GM12878 (cell line): ENCODE measurements at regions not wholly inside any gene's neighbourhood (a gene's known extent, or its start where the extent isn't known, plus 50 kb on each side); places are given as distances from the start of the nearest gene placed in this dataset.

Experiments used
- ATAC-seq: fragments of 200-7000 bp; cut with Tn5 transposase; 3 replicates; pipeline ENCODE4 v1.9.1; 2020; ENCODE audit warnings: mild to moderate bottlenecking, moderate library complexity
- BruUV-seq: library from RNA; stranded (reverse); fragments of 400-500 nt; replicated peaks from 2 replicates; lab custom pipeline; 2021; lab: Mats Ljungman, UMichigan
- CTCF ChIA-PET: fragments of 300-600 bp; sonication (Branson Sonifier 250); formaldehyde crosslinking; extraction: SDS; loops from one replicate; lab custom pipeline; 2021; ENCODE audit warnings: inconsistent platforms; lab: Yijun Ruan, JAX
- POLR2A ChIA-PET: fragments of 350-600 bp; formaldehyde crosslinking; extraction: SDS; loops from one replicate; lab custom pipeline; 2021; ENCODE audit warnings: inconsistent platforms; lab: Charles Lee
- RAD21 ChIA-PET: fragments of 300-600 bp; sonication (Branson Sonifier 250); formaldehyde crosslinking; loops from one replicate; lab custom pipeline; 2023; ENCODE audit warnings: antibody characterized with exemption; ENCODE audit not compliant: unreplicated experiment; lab: Charles Lee
- SMC1A ChIA-PET: fragments of 300-600 bp; sonication (Branson Sonifier 250); formaldehyde crosslinking; loops from one replicate; lab custom pipeline; 2023; ENCODE audit not compliant: unreplicated experiment, uncharacterized antibody; lab: Charles Lee
- DNase-seq: peaks from one replicate; pipeline ENCODE4 v3.0.0-alpha.2; 2011; ENCODE audit warnings: low read depth, low spot score
- FAIRE-seq: peaks from 3 replicates; lab custom pipeline; 2011; peaks lifted over from hg19 to GRCh38; lab: Jason Lieb, UNC
- H2AFZ ChIP-seq: 2 replicates; pipeline ENCODE4 v1.6.0; 2011; ENCODE audit warnings: low read depth, low read length, control low read depth; ENCODE audit not compliant: control insufficient read depth
- H3K27ac ChIP-seq: 2 replicates; pipeline ENCODE4 v1.5.1; 2011; ENCODE audit warnings: control low read depth; ENCODE audit not compliant: control insufficient read depth, insufficient read depth
- H3K27me3 ChIP-seq, 2 experiments: replicated peaks in 1 of 2; 2 replicates each; pipeline versions ENCODE4 v1.6.0 to v1.6.1; 2011; ENCODE audit warnings: low read length in 1 of 2; ENCODE audit not compliant: control insufficient read depth in 2 of 2, insufficient read depth in 2 of 2
- H3K36me3 ChIP-seq, 2 experiments: 2 replicates each; pipeline ENCODE4 v1.5.1; 2011; ENCODE audit warnings: low read length in 1 of 2; ENCODE audit not compliant: control insufficient read depth in 2 of 2, insufficient read depth in 2 of 2
- H3K4me1 ChIP-seq: 2 replicates; pipeline ENCODE4 v1.6.1; 2011; ENCODE audit warnings: mild to moderate bottlenecking, low read length, moderate library complexity, mixed read lengths; ENCODE audit not compliant: control insufficient read depth, insufficient read depth
- H3K4me2 ChIP-seq: 2 replicates; pipeline ENCODE4 v1.6.0; 2011; ENCODE audit warnings: control low read depth; ENCODE audit not compliant: control insufficient read depth, insufficient read depth
- H3K4me3 ChIP-seq: fragments of 200-600 bp; sonication (generic); 2 replicates; pipeline ENCODE4 v1.5.1; 2016
- H3K79me2 ChIP-seq: 2 replicates; pipeline ENCODE4 v1.6.0; 2011; ENCODE audit warnings: low read length; ENCODE audit not compliant: control insufficient read depth, insufficient read depth
- H3K9ac ChIP-seq: 2 replicates; pipeline ENCODE4 v1.8.0; 2011; ENCODE audit warnings: low read length, control low read depth, mixed read lengths; ENCODE audit not compliant: control insufficient read depth, insufficient read depth
- H3K9me3 ChIP-seq: replicated peaks from 3 replicates; pipeline ENCODE4 v1.5.1; 2011; ENCODE audit warnings: mild to moderate bottlenecking, low read length; ENCODE audit not compliant: control insufficient read depth, insufficient read depth
- H4K20me1 ChIP-seq: 2 replicates; pipeline ENCODE4 v1.6.0; 2011; ENCODE audit not compliant: control insufficient read depth, insufficient read depth
- ASH2L ChIP-seq: fragments of 300-600, 200-600 bp; sonication (generic); IDR thresholded peaks from 2 replicates; pipeline ENCODE4 v1.6.1; 2017; ENCODE audit warnings: low read depth, mild to moderate bottlenecking, borderline replicate concordance
- E2F8 ChIP-seq: fragments of 450-650 bp; IDR thresholded peaks from 2 replicates; pipeline ENCODE4 v1.6.1; 2018; ENCODE audit warnings: mild to moderate bottlenecking, low read depth, moderate library complexity; ENCODE audit not compliant: partially characterized antibody
- EP300 ChIP-seq, 2 experiments: fragments of 150-350 bp in 1 of 2; IDR thresholded peaks; 2 replicates each; pipeline ENCODE4 v1.6.1; 2011 to 2012; ENCODE audit warnings: low read depth in 2 of 2, low read length in 2 of 2, borderline replicate concordance in 1 of 2, improper control_type of control experiment in 1 of 2, inconsistent platforms in 1 of 2; ENCODE audit not compliant: control insufficient read depth in 1 of 2
- ETV6 ChIP-seq, 2 experiments: fragments of 450-650 bp in 1 of 2; IDR thresholded peaks in 1 of 2; conservative IDR thresholded peaks in 1 of 2; 2 replicates each; pipeline ENCODE4 v1.6.1; 2014; ENCODE audit warnings: antibody characterized with exemption in 1 of 2, borderline replicate concordance in 1 of 2, low read depth in 1 of 2, mild to moderate bottlenecking in 1 of 2, moderate library complexity in 1 of 2
- MYB ChIP-seq: fragments of 150-350 bp; IDR thresholded peaks from 2 replicates; pipeline ENCODE4 v1.6.1; 2014; ENCODE audit warnings: mild to moderate bottlenecking, low read depth, low read length, borderline replicate concordance
- RFX5 ChIP-seq: IDR thresholded peaks from 2 replicates; pipeline ENCODE4 v1.6.1; 2011; ENCODE audit warnings: low read depth, low read length, improper control_type of control experiment
- WGBS: methylation state at CpG from one replicate; pipeline ENCODE4 v1.1.6; 2016; ENCODE audit warnings: low lambda C conversion rate; ENCODE audit not compliant: insufficient replicate concordance, insufficient coverage; ENCODE audit errors: missing lambda C conversion rate; 5-methylcytosine and 5-hydroxymethylcytosine counted together
- in situ Hi-C: fragments of 300-500 bp; cut with MboI; formaldehyde crosslinking; loops from 9 replicates; pipeline ENCODE4 v1.14.3; 2018; ENCODE audit warnings: mixed read lengths
- intact Hi-C: fragments of 100-400 bp; cut with micrococcal nuclease; formaldehyde crosslinking; loops from one replicate; pipeline ENCODE4 v1.14.2; 2022; ENCODE audit not compliant: unreplicated experiment

GRCh38 chr9:84504360-84504759 lies 163.8 kb upstream of the SLC28A3 start:
- Histone ChIP-seq H3K36me3 (no peaks in the 10 kb centered on the region), H3K4me2 (no peak overlapping the region), H2AFZ (no peak overlapping the region), H3K4me3 (no peak overlapping the region), H3K27ac (no peak overlapping the region), H3K9me3 (no peaks in the 10 kb centered on the region; the same call in 2 of the 3 replicates), H3K27me3 (no peaks in the 10 kb centered on the region), H4K20me1 (no peaks in the 10 kb centered on the region), H3K79me2 (no peaks in the 10 kb centered on the region), H3K9ac (no peak overlapping the region), H3K4me1 (no peaks in the 10 kb centered on the region)
- intact Hi-C loops = no loop called here
- CTCF ChIA-PET = no interaction called here
- RAD21 ChIA-PET = no interaction called here
- no peak for DNase-seq
- SMC1A ChIA-PET = no interaction called here
- no peak for FAIRE-seq
- no peak for ATAC-seq
- 75% methylated on average over 2 of the region's 2 CpGs for WGBS
- no TSS peak for BruUV-seq
- in situ Hi-C loops = no loop called here
- POLR2A ChIA-PET = no interaction called here
- no peak for TF ChIP-seq E2F8
- no peak for TF ChIP-seq MYB
- TF ChIP-seq ASH2L = no peak
- no peak for TF ChIP-seq EP300 (IDR thresholded peaks at IDR 0.05; ENCODE audit: borderline replicate concordance in 1 of 2, control insufficient read depth in 1 of 2, low read depth in 2 of 2, low read length in 2 of 2)
- no peak for TF ChIP-seq RFX5
- no peak for TF ChIP-seq ETV6 (conservative IDR thresholded peaks at IDR 0.05 in 1 of 2, IDR thresholded peaks at IDR 0.05 in 1 of 2; ENCODE audit: borderline replicate concordance in 1 of 2, low read depth in 1 of 2)
